Loucy (cell line): ENCODE measurements at regions not wholly inside any gene's neighbourhood (a gene's known extent, or its start where the extent isn't known, plus 50 kb on each side); places are given as distances from the start of the nearest gene placed in this dataset.

Experiments
- CTCF ChIP-seq: fragments of 200-600 bp; sonication (generic); conservative IDR thresholded peaks from 2 replicates; pipeline ENCODE4 v1.5.1; 2014; ENCODE audit warnings: mild to moderate bottlenecking, antibody characterized with exemption, low read length
- EZH2phosphoT487 ChIP-seq: fragments of 200-600 bp; IDR thresholded peaks from 2 replicates; pipeline ENCODE4 v1.6.1; 2018; ENCODE audit warnings: antibody characterized with exemption, mild to moderate bottlenecking, moderate library complexity, borderline replicate concordance

GRCh38 chr14:65892315-65892714 lies 479.8 kb downstream of the FUT8 start:
- TF ChIP-seq CTCF = no peak
- no peak for TF ChIP-seq EZH2phosphoT487
